MM.1S (cell line): ENCODE measurements at regions not wholly inside any gene's neighbourhood (a gene's known extent, or its start where the extent isn't known, plus 50 kb on each side); places are given as distances from the start of the nearest gene placed in this dataset.

Experiments used
- EZH2 ChIP-seq: fragments of 300-600 bp; sonication (generic); optimal IDR thresholded peaks from 2 replicates; pipeline ENCODE3; 2017; ENCODE audit warnings: low read depth, mild to moderate bottlenecking, antibody characterized with exemption, low read length, mixed read lengths
- TF ChIP-seq, protein P1 (sequence below): fragments of 300-600 bp; sonication (generic); IDR thresholded peaks from 2 replicates; pipeline ENCODE4 v1.5.1; 2016; ENCODE audit warnings: antibody characterized with exemption, low read length, mixed read lengths

DNA sequence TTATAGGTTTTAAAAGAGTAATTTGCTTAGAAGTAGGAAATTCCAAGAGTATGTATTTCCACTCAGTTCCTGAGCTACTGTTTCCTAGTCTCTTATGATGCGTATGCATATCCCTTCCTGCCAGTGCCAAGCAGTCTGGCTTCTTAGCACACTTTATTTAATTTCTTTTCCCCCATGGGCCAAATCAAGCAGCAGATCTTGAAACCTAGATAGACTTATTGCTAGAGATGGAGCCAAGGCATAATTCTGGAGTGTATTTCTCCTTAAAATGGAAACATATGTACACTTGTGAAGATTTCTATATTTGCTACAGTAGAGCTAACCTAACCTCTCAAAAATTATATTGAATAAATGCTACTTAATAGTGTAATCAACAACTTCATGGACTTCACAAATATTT is 2337.6 kb downstream of the PCDH7 start:
- TF ChIP-seq, protein P1, sequence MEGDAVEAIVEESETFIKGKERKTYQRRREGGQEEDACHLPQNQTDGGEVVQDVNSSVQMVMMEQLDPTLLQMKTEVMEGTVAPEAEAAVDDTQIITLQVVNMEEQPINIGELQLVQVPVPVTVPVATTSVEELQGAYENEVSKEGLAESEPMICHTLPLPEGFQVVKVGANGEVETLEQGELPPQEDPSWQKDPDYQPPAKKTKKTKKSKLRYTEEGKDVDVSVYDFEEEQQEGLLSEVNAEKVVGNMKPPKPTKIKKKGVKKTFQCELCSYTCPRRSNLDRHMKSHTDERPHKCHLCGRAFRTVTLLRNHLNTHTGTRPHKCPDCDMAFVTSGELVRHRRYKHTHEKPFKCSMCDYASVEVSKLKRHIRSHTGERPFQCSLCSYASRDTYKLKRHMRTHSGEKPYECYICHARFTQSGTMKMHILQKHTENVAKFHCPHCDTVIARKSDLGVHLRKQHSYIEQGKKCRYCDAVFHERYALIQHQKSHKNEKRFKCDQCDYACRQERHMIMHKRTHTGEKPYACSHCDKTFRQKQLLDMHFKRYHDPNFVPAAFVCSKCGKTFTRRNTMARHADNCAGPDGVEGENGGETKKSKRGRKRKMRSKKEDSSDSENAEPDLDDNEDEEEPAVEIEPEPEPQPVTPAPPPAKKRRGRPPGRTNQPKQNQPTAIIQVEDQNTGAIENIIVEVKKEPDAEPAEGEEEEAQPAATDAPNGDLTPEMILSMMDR, result no peak
- TF ChIP-seq EZH2, result no peak
